PFSK-1 (cell line): ENCODE measurements at regions not wholly inside any gene's neighbourhood (a gene's known extent, or its start where the extent isn't known, plus 50 kb on each side); places are given as distances from the start of the nearest gene placed in this dataset.

Experiments
- FOXP2 ChIP-seq: optimal IDR thresholded peaks from 2 replicates; pipeline ENCODE3; 2011; ENCODE audit warnings: borderline replicate concordance, control low read depth, inconsistent platforms; ENCODE audit not compliant: insufficient read depth; ENCODE audit errors: extremely low read length, extremely low read depth
- POLR2AphosphoS5 ChIP-seq: IDR thresholded peaks from 2 replicates; pipeline ENCODE4 v1.6.1; 2012; ENCODE audit warnings: low read depth, mild to moderate bottlenecking, control low read depth, low read length, moderate library complexity
- REST ChIP-seq, 2 experiments: IDR thresholded peaks; 2 replicates each; pipeline versions ENCODE4 v1.6.1 to v1.8.0; 2011 to 2012; ENCODE audit warnings: low read depth in 2 of 2, low read length in 2 of 2, control low read depth in 1 of 2, inconsistent platforms in 1 of 2, mild to moderate bottlenecking in 1 of 2, moderate library complexity in 1 of 2; ENCODE audit not compliant: insufficient read depth in 1 of 2
- SIN3A ChIP-seq: IDR thresholded peaks from 2 replicates; pipeline ENCODE4 v1.6.1; 2012; ENCODE audit warnings: mild to moderate bottlenecking, low read length, moderate library complexity, borderline replicate concordance; ENCODE audit not compliant: insufficient read depth
- TAF1 ChIP-seq: IDR thresholded peaks from 2 replicates; pipeline ENCODE4 v1.6.1; 2012; ENCODE audit warnings: low read length, control low read depth, borderline replicate concordance; ENCODE audit not compliant: insufficient read depth

DNA sequence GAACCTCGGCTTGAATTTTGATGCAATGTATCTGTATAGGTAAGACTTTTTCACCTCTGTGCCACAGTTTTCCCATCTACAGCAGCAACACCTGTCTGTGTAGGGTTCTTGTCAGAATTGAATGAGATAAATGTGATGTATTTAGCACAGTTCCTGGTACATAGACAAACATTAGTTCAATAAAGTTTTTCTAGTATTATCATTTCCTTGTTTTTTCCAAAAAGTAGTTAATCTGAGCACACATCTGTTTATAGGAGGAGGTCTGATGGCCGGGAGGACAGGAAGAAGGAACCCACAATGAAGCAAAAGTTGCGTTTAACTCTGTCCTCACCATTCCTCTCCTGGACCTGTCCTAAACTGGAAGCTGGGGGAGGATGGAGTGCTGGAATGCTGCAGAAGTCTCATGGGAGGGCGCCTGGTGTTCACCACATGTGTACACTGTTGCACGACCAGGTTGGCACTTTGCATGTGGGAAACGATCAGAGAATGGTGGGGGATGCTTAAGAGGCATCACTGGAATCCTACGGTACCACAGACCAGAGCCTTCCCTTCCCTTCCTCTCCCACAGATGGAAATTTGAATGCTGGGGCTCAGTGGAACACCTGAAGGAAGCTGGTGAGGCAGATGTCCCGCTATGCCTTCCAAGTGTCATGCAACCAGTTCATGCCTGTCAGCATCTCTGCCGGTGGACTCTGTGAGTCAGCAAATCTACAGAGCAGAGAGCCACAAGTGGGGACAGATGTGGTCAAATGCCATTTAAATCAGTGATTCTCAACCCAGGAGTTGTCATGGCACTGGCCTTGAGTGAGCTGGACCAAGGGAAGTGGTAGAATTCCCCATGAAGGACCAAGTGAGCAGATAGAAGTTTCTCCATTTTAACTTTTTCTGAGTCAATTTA lies 315.6 kb downstream of the DLEU7 start:
- no peak for TF ChIP-seq TAF1
- no peak for TF ChIP-seq REST (IDR thresholded peaks at IDR 0.05; ENCODE audit: insufficient read depth in 1 of 2, low read depth in 2 of 2, low read length in 2 of 2)
- TF ChIP-seq POLR2AphosphoS5 = no peak
- no peak for TF ChIP-seq FOXP2
- no peak for TF ChIP-seq SIN3A

- TF ChIP-seq FOXP2 = no peak
- TF ChIP-seq POLR2AphosphoS5 = no peak
- no peak for TF ChIP-seq REST (IDR thresholded peaks at IDR 0.05; ENCODE audit: insufficient read depth in 1 of 2, low read depth in 2 of 2, low read length in 2 of 2)
- TF ChIP-seq SIN3A = no peak
- no peak for TF ChIP-seq TAF1
These were observed 314.2 kb downstream of the DLEU7 start for GRCh38 chr13:50529154-50529882.

DNA sequence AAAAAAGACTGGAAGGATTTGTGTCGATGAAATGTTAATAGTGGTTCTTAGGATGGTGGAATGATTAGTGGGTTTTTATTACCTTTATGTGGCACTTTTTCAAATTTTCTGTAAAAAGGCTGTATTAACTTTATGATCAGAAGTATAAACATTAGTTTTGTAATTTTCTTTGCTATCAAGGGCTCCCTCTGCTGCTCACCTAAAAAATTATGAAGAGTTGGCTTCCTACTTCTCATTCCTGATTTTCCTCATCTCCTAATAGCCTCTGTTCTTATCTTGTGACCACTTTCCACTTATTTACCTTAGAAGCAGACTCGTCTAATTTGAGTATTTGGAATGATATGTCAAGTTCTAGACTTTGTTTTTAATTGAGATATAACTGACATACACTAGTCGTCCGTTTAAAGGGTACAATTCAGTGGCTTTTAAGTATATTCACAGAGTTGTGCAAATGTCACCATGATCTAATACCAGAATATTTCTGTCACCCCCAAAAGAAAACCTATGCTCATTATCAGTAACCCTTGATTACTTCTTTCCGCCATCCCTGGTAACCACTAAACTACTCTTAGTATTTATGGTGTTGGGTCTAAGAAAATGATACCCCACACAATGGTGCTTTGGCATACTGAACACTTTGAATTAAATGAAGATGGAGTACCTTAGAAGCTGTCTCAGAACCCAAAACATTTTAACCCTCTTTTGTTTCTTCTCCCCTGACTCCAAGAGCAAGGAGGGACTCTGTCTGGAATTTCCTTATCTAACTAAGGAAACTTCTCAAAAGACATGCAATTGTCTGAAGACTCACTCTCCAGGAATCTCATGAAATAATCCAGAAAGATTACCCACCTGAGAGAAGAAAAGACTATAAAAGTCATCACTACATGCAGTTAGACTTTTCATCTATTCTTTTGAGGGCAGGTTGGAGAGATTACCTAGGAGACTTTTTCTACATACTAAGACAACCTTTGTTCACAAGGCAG lies 311.3 kb downstream of the DLEU7 start:
- TF ChIP-seq FOXP2 (no peak), SIN3A (no peak), TAF1 (no peak), REST (IDR thresholded peaks at IDR 0.05; ENCODE audit: insufficient read depth in 1 of 2, low read depth in 2 of 2, low read length in 2 of 2) (no peak), POLR2AphosphoS5 (no peak)

GRCh38 chr13:50535050-50535449 lies 308.4 kb downstream of the DLEU7 start:
- no peak for TF ChIP-seq POLR2AphosphoS5
- no peak for TF ChIP-seq SIN3A
- TF ChIP-seq TAF1 = no peak
- TF ChIP-seq FOXP2 = no peak
- TF ChIP-seq REST (IDR thresholded peaks at IDR 0.05; ENCODE audit: insufficient read depth in 1 of 2, low read depth in 2 of 2, low read length in 2 of 2) = no peak
